ENCODE measurements at regions not wholly inside any gene's neighbourhood (a gene's known extent, or its start where the extent isn't known, plus 50 kb on each side); places are given as distances from the start of the nearest gene placed in this dataset.

DNA sequence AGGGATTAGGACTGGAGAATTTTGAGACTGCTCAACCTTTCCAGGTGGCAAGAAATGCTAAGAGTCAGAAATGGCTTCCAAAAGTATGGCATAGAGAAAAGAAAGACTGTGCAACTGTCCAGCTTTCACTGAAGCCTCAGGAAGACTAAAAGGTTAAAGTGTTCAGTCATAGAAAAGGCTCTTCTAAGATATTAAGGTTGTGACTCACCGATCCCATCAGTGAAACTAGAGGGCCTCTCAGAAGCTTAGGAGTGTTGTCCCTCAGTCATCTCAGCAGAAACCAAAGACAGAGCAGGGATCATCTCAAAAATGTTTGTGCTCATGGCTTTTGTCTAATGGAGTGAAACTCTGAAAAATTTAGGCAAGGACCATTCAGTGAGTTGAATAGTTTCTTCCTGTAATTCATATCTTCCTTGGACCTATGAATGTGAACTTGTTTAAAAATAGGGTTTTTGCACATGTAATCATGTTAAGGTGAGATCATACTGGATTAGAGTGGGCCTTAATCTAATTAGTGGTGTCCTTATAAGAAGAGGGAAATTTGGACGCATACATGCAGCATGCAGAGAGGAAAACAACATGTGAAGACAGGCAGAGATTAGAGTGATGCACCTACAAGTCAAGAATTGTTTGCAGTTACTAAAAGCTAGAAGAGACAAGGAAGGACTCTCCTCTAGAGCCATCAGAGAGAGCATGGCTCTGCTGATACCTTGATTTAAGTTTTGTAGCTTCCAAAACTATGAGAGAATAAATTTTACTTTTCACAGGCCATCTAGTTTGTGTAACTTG is 71.3 kb downstream of the RPE65 start:
- peak; percentile 62 for DNase-seq
- Histone ChIP-seq H3K9me3 (ENCODE audit: low read length) (no peaks in the 10 kb centered on the region), H3K9ac (ENCODE audit: low read length) (peak overlapping the region; percentile 5; the same call in 1 of the 2 replicates), H3K79me2 (ENCODE audit: low read length) (peaks cover 25% of the 10 kb centered on the region), H3F3A (ENCODE audit: low read length, unreplicated experiment) (peaks cover 7% of the 10 kb centered on the region), H3K9me2 (replicated peaks; ENCODE audit: low read length) (no peaks in the 10 kb centered on the region), H2AFZ (ENCODE audit: low read length) (0 out of 2 replicates have a peak overlapping the region, but pooled peaks have one; percentile 15), H3K27me3 (ENCODE audit: low read length) (no peaks in the 10 kb centered on the region), H3K4me3 (ENCODE audit: low read length) (no peak overlapping the region), H4K20me1 (ENCODE audit: low read length) (no peaks in the 10 kb centered on the region), H3K36me3 (ENCODE audit: low read depth, low read length) (no peaks in the 10 kb centered on the region), H3K4me1 (ENCODE audit: insufficient read depth, low read length) (peaks cover 40% of the 10 kb centered on the region), H3K4me2 (ENCODE audit: low read length) (peak overlapping the region; percentile 39), H3K27ac (ENCODE audit: low read length) (peak overlapping the region; percentile 59)
- peak; percentile 70 for ATAC-seq
- CTCF ChIA-PET = interaction anchor here (1.5 kb wide), 1 partner anchor 36 kb away, joined by 3 read pairs; no protein-coding TSS in a partner anchor
- POLR2A ChIA-PET (ENCODE audit: unreplicated experiment) = interaction anchor here (0.6 kb wide), 1 partner anchor 146 kb away, joined by 4 read pairs; the partner anchor contains the start of gene WLS
- intact Hi-C loops (cut with micrococcal nuclease) = no loop called here
- TF ChIP-seq EZH2phosphoT487 (IDR thresholded peaks at IDR 0.05; ENCODE audit: borderline replicate concordance, low read length) = no peak
- TF ChIP-seq, protein P1, sequence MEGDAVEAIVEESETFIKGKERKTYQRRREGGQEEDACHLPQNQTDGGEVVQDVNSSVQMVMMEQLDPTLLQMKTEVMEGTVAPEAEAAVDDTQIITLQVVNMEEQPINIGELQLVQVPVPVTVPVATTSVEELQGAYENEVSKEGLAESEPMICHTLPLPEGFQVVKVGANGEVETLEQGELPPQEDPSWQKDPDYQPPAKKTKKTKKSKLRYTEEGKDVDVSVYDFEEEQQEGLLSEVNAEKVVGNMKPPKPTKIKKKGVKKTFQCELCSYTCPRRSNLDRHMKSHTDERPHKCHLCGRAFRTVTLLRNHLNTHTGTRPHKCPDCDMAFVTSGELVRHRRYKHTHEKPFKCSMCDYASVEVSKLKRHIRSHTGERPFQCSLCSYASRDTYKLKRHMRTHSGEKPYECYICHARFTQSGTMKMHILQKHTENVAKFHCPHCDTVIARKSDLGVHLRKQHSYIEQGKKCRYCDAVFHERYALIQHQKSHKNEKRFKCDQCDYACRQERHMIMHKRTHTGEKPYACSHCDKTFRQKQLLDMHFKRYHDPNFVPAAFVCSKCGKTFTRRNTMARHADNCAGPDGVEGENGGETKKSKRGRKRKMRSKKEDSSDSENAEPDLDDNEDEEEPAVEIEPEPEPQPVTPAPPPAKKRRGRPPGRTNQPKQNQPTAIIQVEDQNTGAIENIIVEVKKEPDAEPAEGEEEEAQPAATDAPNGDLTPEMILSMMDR (conservative IDR thresholded peaks at IDR 0.05; ENCODE audit: low read depth, low read length) = no peak
- BruUV-seq (replicated peaks) = no TSS peak

DNA sequence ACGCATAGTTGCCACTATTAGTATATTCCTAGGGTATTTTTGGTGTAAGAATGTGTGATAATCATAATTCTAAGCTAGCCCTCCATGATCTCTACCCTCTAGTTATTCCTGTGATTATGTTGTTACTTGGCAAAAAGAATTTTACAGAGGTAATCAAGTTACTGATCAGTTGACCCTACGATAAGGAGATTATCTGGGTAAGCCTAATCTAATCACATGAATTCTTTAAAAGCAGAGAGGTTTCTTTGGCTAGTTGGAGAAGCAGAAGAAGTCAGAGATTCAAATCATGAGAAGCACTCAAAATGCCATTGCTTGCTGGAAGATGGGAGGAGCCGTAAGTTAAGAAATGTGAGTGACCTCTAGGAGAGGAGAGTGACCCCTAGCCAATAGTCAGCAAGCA is 72.7 kb downstream of the RPE65 start:
- H3K27me3 ChIP-seq (ENCODE audit: low read length) = no peaks in the 10 kb centered on the region
- DNase-seq = no peak
- ChIA-PET CTCF (interaction anchor here (0.6 kb wide), 1 partner anchor 56 kb away, joined by 4 read pairs; no protein-coding TSS in a partner anchor), POLR2A (ENCODE audit: unreplicated experiment) (no interaction called here)
- TF ChIP-seq EZH2phosphoT487 (IDR thresholded peaks at IDR 0.05; ENCODE audit: borderline replicate concordance, low read length) (no peak), EZH2 (IDR thresholded peaks at IDR 0.05; ENCODE audit: low read length, unreplicated experiment) (no peak)
- TF ChIP-seq, protein P1 (conservative IDR thresholded peaks at IDR 0.05; ENCODE audit: low read depth, low read length) = no peak
- H3K4me2 ChIP-seq (ENCODE audit: low read length) = no peak overlapping the region
- no peak overlapping the region for H3K27ac ChIP-seq (ENCODE audit: low read length)
- H3F3A ChIP-seq (ENCODE audit: low read length, unreplicated experiment) = no peaks in the 10 kb centered on the region
- H3K4me1 ChIP-seq (ENCODE audit: insufficient read depth, low read length) = peaks cover 26% of the 10 kb centered on the region
- peaks cover 13% of the 10 kb centered on the region for H3K79me2 ChIP-seq (ENCODE audit: low read length)
- no peak overlapping the region for H3K4me3 ChIP-seq (ENCODE audit: low read length)
- no peak overlapping the region for H2AFZ ChIP-seq (ENCODE audit: low read length)
- no peak overlapping the region for H3K9ac ChIP-seq (ENCODE audit: low read length)
- BruUV-seq (replicated peaks) = no TSS peak
- H3K36me3 ChIP-seq (ENCODE audit: low read depth, low read length) = no peaks in the 10 kb centered on the region
- H3K9me2 ChIP-seq (replicated peaks; ENCODE audit: low read length) = no peaks in the 10 kb centered on the region
- ATAC-seq = no peak
- H3K9me3 ChIP-seq (ENCODE audit: low read length) = no peaks in the 10 kb centered on the region
- no peaks in the 10 kb centered on the region for H4K20me1 ChIP-seq (ENCODE audit: low read length)
- intact Hi-C loops (cut with micrococcal nuclease) = no loop called here

DNA sequence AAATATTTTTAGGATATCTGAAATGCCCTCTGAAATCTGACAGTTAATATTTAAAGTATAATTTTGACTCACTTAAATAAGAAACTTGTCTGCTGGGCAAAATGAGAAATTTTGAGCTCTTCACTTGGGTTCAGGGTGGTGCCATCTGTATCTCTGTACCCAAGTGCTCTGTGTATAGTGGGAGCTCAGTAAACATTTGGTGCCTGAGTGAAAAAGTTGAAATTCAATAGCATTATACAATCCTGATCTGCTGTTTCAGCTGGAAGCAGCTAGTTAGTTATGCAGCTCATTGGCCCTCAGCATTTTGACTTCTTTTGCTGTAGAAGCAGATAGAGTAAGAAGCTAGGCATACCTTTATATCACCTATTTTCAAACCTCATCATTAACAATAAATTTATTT is 73.3 kb downstream of the RPE65 start:
- no peak overlapping the region for H3K4me3 ChIP-seq (ENCODE audit: low read length)
- no peaks in the 10 kb centered on the region for H3F3A ChIP-seq (ENCODE audit: low read length, unreplicated experiment)
- H3K4me2 ChIP-seq (ENCODE audit: low read length) = no peak overlapping the region
- H3K27me3 ChIP-seq (ENCODE audit: low read length) = no peaks in the 10 kb centered on the region
- no peaks in the 10 kb centered on the region for H3K36me3 ChIP-seq (ENCODE audit: low read depth, low read length)
- H3K9ac ChIP-seq (ENCODE audit: low read length) = no peak overlapping the region
- H3K9me2 ChIP-seq (replicated peaks; ENCODE audit: low read length) = no peaks in the 10 kb centered on the region
- no peak overlapping the region for H3K27ac ChIP-seq (ENCODE audit: low read length)
- no peak for TF ChIP-seq EZH2phosphoT487 (IDR thresholded peaks at IDR 0.05; ENCODE audit: borderline replicate concordance, low read length)
- no peaks in the 10 kb centered on the region for H3K9me3 ChIP-seq (ENCODE audit: low read length)
- ChIA-PET CTCF (no interaction called here), POLR2A (ENCODE audit: unreplicated experiment) (no interaction called here)
- no peak for ATAC-seq
- no peak for DNase-seq
- H2AFZ ChIP-seq (ENCODE audit: low read length) = no peak overlapping the region
- H3K4me1 ChIP-seq (ENCODE audit: insufficient read depth, low read length) = peaks cover 20% of the 10 kb centered on the region
- no TSS peak for BruUV-seq (replicated peaks)
- peaks cover 7% of the 10 kb centered on the region for H3K79me2 ChIP-seq (ENCODE audit: low read length)
- H4K20me1 ChIP-seq (ENCODE audit: low read length) = no peaks in the 10 kb centered on the region
- intact Hi-C loops (cut with micrococcal nuclease) = no loop called here
